ENCODE measurements at regions not wholly inside any gene's neighbourhood (a gene's known extent, or its start where the extent isn't known, plus 50 kb on each side); places are given as distances from the start of the nearest gene placed in this dataset.

- TF ChIP-seq, protein P1, sequence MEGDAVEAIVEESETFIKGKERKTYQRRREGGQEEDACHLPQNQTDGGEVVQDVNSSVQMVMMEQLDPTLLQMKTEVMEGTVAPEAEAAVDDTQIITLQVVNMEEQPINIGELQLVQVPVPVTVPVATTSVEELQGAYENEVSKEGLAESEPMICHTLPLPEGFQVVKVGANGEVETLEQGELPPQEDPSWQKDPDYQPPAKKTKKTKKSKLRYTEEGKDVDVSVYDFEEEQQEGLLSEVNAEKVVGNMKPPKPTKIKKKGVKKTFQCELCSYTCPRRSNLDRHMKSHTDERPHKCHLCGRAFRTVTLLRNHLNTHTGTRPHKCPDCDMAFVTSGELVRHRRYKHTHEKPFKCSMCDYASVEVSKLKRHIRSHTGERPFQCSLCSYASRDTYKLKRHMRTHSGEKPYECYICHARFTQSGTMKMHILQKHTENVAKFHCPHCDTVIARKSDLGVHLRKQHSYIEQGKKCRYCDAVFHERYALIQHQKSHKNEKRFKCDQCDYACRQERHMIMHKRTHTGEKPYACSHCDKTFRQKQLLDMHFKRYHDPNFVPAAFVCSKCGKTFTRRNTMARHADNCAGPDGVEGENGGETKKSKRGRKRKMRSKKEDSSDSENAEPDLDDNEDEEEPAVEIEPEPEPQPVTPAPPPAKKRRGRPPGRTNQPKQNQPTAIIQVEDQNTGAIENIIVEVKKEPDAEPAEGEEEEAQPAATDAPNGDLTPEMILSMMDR (IDR thresholded peaks at IDR 0.05) = no peak
- no peak for TF ChIP-seq EZH2 (IDR thresholded peaks at IDR 0.05)
These were observed 214.5 kb upstream of the IGFBP3 start for GRCh38 chr7:46135557-46135956.
